Hypothalamus (tissue), 51 donors: ENCODE measurements at regions not wholly inside any gene's neighbourhood (a gene's known extent, or its start where the extent isn't known, plus 50 kb on each side); places are given as distances from the start of the nearest gene placed in this dataset.
"Not testable (repeated sequence)": the region's sequence is repeated elsewhere in the genome, so short reads cannot be mapped to it uniquely, and the experiment has no call there.

ENCODE experiments used
- DNase-seq, 51 donors: peaks; one replicate each; lab custom pipeline; 2025; lab: John Stamatoyannopoulos, UW

DNA sequence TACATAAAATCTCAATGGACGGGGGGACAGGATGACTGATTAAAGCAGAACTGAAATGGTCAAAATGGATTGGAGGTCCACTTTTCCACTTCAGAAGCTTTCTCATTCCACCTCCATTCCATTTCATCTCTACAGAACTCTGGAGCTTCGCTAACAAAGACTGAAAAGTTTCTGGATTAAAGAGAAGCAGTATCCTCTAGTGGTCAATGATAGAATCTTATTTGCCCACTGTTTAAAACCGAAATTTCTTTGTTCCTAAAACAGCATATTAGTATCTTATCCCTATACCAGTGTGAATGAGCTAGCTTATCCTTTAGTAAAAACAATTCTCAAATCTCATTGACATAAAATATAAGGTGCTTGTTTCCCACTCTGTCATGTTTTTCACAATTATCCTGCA is 890.6 kb downstream of the KCNT2 start:
- DNase-seq, result no peak

DNA sequence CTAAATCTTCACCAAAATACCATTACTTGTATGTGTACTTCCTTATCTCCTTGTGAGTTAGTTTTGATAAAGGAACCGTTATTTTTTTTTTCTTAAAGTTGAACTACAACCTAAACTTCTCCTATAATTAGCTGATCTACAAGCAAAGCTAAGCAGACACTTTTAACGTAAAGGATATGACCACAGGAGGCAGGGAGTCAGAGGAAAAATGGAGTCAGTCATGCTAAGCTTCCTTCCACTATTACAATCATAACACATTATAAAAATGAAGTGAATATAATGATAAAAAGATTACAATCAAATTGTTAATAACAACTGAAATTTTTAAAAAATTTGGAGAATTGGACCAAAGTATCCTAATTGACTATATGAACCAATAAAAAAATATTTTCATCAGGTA is 892.6 kb downstream of the KCNT2 start:
- DNase-seq, result no peak

- DNase-seq, result no peak
Observed at GRCh38 chr1:195714248-195714647, 894.0 kb downstream of the KCNT2 start.

DNA sequence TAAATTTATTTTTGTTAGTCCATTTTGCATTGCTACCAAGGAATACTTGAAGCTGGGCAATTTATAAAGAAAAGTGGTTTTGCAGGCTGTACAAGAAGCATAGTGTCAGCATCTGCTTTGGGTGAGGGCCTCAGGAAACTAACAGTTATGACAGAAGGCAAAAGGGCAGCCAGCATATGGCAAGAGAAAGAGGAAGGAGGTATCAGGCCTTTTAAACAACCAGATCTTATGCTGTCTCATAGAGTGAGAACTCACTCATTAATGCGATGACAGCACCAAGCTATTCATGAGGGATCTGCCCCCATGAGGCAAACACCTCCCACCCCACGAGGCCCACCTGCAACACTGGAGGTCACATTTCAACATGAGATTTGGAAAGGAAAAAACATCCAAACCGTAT is 898.4 kb downstream of the KCNT2 start:
- no peak for DNase-seq

- DNase-seq, result no peak
Observed at GRCh38 chr1:195704028-195704427, 904.2 kb downstream of the KCNT2 start.

DNA sequence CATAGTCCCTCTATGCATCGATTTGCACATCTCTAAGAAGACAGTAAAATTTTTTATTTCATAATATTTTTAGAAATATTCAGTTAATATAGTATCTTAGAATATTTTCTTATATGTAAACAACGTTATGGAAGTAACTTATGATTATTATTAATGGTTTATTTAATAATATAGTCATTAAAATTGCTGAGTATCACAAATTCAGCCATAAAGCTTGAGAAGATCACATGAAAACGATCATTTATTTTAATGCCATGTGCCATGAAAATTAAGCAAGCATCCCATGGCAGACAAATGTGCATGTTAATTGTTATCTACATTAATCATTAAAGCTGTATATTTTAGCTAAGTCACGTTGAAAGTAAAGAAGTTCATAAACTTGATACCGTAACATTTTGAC is 907.1 kb downstream of the KCNT2 start:
- no peak for DNase-seq

GRCh38 chr1:195697130-195697529 is 911.1 kb downstream of the KCNT2 start:
- no peak for DNase-seq

DNA sequence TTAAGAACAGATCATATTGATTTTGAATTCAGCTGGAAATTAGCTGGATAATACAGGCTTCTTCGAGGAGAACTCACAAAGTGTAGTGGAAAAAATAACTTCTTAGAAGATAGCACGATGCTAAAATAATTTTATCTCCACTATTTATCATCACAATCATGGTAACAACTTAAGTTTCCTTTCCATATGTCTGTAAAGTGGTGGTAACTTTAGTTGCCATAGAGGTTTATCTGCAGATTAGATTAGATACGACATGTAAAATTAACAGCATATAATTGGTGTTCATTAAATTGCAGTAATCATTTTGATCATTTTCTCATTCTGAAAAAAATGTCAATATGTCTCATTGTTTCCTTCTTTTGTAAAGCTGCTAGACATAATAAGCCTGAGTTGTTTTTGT is 921.5 kb downstream of the KCNT2 start:
- DNase-seq, result no peak

DNA sequence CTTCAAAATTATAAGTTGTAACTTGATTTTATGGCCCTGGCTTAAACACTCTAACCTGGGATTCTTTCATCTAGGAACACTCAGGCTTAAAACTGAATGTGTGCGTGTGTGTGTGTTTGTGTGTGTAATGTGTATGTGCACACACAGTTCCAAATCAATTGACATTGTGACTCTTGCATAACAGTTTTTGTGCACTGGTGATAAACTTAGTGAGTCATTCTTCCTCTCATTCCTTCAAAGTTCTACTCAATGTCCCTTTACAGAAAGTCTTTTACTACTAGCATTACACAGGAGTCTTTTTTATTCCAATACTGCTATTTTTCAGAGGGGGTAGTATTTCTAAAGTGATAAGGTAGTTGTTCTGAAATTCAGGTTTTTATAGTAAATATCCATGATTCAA is 943.6 kb downstream of the KCNT2 start:
- DNase-seq, result no peak

GRCh38 chr1:195663549-195664280 is 944.5 kb downstream of the KCNT2 start:
- DNase-seq, result peak in 1 of 51 donors; percentile 9

DNA sequence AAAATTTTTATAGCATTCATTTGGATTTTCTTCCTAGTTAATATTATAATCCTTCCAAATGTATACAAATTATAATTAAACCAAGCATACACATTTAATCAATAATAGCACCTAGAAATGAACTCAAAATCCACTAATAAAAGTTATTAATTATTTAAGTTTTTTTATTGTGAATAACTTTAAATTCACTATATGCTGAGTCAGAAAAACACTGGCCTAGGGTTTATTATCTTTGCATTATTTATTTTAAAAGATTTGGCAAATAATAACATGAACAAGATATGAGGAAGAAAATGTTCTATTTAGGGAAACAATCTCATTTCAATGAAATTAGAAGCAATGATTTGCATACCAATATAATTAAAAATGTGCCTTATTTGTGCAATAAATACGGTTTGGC is 951.5 kb downstream of the KCNT2 start:
- DNase-seq, result no peak

DNA sequence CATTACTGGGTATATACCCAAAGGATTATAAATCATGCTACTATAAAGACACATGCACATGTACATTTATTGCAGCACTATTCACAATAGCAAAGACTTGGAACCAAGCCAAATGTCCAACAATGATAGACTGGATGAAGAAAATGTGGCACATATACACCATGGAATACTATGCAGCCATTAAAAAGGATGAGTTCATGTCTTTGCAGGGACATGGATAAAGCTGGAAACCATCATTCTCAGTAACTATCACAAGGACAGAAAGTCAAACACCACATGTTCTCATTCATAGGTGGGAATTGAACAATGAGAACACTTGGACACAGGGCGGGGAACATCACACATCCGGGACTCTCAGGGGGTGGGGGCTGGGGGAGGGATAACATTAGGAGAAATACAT is 959.4 kb downstream of the KCNT2 start:
- DNase-seq, result not testable (repeated sequence)

DNA sequence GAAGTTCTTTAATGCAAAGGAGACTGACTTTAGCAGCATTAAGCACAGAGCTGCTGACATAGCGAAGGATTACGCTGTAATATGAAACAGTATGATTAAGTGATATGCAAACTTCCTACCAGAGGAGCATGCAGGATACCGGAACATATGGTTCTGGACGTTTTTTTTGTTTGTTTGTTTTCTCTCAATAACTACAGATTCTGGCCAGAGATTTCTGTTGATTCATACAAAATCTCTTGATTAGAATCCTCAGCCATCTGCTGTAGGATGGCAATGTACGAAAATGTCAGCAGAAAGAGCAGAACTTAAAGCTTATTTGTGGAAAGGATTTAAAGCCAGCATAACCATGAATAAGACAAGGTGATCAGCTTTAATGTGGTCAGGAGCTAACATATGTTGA is 970.7 kb downstream of the KCNT2 start:
- no peak for DNase-seq

GRCh38 chr1:195618287-195618686 is 990.0 kb downstream of the KCNT2 start:
- DNase-seq, result no peak

DNA sequence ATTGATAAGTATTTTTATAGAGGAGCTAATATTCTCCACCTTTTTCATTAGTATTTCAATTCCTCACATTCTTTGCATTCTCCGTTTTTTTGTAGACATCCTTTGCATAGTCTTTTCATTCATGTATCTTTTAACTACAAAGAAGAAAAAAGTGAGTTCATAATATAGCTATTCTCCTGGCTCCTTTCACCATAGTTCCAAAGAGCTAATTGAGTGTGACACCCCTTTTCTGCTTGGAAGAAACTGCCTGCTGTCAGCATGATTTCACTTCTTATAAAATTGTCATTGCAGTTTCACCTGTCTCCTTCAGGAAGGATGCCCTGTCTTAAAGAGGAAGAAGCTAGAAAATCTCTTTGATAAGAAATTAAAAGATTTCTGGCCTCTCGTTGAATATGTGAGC is 991.1 kb downstream of the KCNT2 start:
- DNase-seq, result no peak

DNA sequence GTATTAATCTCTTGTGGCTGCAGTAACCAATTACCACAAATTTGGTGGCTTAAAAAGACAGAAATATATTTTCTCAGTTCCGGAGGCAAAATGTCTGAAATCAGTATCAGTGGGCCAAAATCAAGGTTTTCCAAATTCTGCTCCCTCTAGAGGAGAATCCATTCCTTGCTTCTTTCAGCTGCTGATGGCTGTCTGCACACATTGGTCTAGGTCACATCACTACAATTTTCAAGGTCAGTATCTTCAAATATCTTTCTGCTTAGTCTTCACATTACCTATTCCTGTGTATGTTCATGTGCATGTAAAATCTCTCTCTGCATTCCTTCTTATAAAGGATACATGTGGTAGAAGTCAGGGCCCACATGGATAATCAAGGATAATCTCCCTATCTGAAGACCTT is 999.4 kb downstream of the KCNT2 start:
- no peak for DNase-seq

DNA sequence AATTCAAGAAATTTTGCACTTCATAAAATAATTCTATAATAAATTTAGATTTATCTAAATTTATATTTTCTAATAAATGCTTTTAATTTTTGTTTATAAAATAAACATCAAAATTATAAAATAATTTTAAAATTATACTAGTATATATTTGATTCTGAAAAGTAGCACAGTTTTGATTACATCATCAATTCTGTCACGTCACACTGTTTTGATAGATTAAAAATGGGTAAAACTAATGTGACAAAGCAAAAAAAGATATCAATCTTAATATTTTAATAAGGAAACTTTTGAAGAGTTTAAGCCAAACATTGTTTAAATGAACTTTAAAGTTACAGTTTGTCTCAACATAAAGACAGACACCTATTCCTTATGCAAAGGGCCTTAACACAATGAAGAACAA is 1001.8 kb downstream of the KCNT2 start:
- no peak for DNase-seq

DNA sequence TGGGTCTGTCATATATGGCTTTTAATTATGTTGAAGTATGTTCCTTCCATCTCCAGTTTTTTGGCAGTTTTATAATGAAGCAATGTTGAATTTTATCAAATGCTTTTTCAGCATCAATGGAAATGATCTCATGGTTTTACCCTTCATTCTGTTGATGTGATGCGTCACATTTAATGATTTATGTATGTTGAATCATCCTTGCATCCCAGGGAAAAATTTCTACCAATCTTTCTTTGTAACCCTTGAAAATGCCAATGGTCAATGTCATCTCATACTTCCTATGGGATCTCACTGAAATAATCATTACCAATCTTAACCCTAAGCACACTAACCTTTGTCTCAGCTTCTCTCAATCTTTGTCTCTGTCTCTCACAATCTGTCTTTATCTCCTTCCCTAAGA is 1004.0 kb downstream of the KCNT2 start:
- DNase-seq, result no peak

- DNase-seq, result no peak
Observed at GRCh38 chr1:195597891-195598290, 1010.3 kb downstream of the KCNT2 start.

DNA sequence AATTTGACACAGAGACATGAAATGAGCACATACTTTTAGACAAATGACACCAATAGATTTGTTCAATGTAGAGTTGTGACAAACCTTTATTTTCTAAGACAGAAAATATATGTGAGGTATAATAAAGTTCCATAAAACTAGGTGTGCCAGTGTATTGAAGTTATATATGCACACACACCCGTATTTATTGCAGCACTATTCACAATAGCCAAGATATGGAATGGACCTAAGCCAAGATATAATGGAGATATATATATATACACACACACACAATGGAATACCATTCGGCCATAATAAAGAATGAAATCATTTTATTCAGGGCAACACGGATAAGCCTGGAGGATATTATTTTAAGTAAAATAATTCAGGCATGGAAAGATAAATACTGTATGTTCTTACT is 1013.5 kb downstream of the KCNT2 start:
- no peak for DNase-seq

- DNase-seq, result no peak
Observed at GRCh38 chr1:195594322-195594721, 1013.9 kb downstream of the KCNT2 start.

DNA sequence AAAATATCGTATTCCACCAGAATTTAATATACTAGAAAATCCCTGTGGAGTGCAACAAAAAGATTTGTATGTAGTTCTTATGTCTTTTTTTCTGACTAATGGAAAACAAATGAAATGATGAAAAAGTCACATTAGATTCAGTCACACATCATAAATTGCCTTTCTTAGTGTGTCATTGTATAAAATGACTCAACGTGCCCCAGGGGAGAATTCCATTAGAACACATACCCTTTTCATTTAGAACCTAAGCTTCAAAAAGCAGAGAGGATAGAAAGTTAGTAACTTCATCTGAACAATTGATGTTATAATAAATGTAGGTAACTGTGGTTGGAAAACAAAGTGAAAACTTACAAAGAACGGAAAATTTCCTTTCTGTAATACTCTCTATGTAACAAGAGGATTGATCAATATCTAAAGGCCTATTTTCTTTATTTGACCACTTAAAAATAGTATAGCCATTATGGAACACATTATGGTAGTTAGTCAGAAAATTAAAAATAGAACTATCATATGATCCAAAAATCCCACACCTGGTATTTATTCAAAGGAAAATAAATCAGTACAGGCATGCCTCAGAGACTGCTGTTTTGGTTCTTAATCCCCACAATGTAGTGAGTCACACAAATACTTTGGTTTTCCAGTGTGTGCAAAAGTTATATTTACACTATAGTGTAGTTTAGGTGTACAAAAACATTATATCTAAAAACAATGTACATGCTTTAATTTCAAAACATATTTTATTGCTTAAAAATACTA is 1016.1 kb downstream of the KCNT2 start:
- DNase-seq, result no peak
